HEK293 (cell line): ENCODE measurements at regions not wholly inside any gene's neighbourhood (a gene's known extent, or its start where the extent isn't known, plus 50 kb on each side); places are given as distances from the start of the nearest gene placed in this dataset.

Experiments
- CTCF ChIA-PET: fragments of 350-600 bp; formaldehyde crosslinking; extraction: SDS; loops from one replicate; lab custom pipeline; 2021; ENCODE audit warnings: antibody characterized with exemption; lab: Yijun Ruan, JAX
- POLR2A ChIA-PET: fragments of 300-600 bp; formaldehyde crosslinking; extraction: SDS; loops from one replicate; lab custom pipeline; 2020; ENCODE audit warnings: antibody characterized with exemption, inconsistent platforms; lab: Yijun Ruan, JAX
- H3K27ac ChIP-seq: fragments of 200-500 bp; sonication (Bioruptor generic); 2 replicates; pipeline ENCODE4 v1.5.1; 2014; ENCODE audit warnings: low read depth, low read length, control low read depth, inconsistent platforms; ENCODE audit errors: extremely low read depth
- H3K36me3 ChIP-seq, 2 experiments: fragments of 200-500 bp in 1 of 2; sonication (Bioruptor generic) in 1 of 2; 1 replicate in 1 of 2; 2 replicates in 1 of 2; pipeline ENCODE4 v1.5.1; 2014 to 2017; ENCODE audit warnings: inconsistent platforms in 2 of 2, low read length in 2 of 2; ENCODE audit not compliant: control insufficient read depth in 2 of 2, insufficient read depth in 1 of 2
- H3K4me1 ChIP-seq: fragments of 200-500 bp; sonication (Bioruptor generic); 2 replicates; pipeline ENCODE4 v1.5.1; 2014; ENCODE audit warnings: mild to moderate bottlenecking, low read length, inconsistent platforms; ENCODE audit not compliant: control insufficient read depth, insufficient read depth
- H3K4me3 ChIP-seq: 2 replicates; pipeline ENCODE4 v1.5.1; 2011; ENCODE audit warnings: low read depth, mild to moderate bottlenecking, control low read depth, low read length, moderate library complexity
- H3K9me3 ChIP-seq: fragments of 200-500 bp; sonication (Bioruptor generic); 2 replicates; pipeline ENCODE4 v1.5.1; 2014; ENCODE audit warnings: low read depth, low read length, inconsistent platforms; ENCODE audit not compliant: control insufficient read depth, insufficient read depth
- BCL11B ChIP-seq: fragments of 450-650 bp; formaldehyde crosslinking; IDR thresholded peaks from 2 replicates; pipeline ENCODE4 v1.5.1; 2016; ENCODE audit warnings: low read depth, missing biosample characterization, missing genetic modification characterization
- BCL6B ChIP-seq: fragments of 450-650 bp; formaldehyde crosslinking; IDR thresholded peaks from 2 replicates; pipeline ENCODE4 v1.5.1; 2017; ENCODE audit warnings: missing biosample characterization, missing genetic modification characterization
- EGR2 ChIP-seq: fragments of 450-650 bp; formaldehyde crosslinking; IDR thresholded peaks from 2 replicates; pipeline ENCODE4 v1.5.1; 2016; ENCODE audit warnings: low read depth, missing biosample characterization, missing genetic modification characterization
- REST ChIP-seq: fragments of 450-650 bp; formaldehyde crosslinking; IDR thresholded peaks from 2 replicates; pipeline ENCODE4 v1.5.1; 2016; ENCODE audit warnings: missing biosample characterization, missing genetic modification characterization
- YY2 ChIP-seq: fragments of 450-650 bp; formaldehyde crosslinking; IDR thresholded peaks from 2 replicates; pipeline ENCODE4 v1.5.1; 2016; ENCODE audit warnings: missing biosample characterization, missing genetic modification characterization
- ZBTB11 ChIP-seq: fragments of 450-650 bp; formaldehyde crosslinking; conservative IDR thresholded peaks from 2 replicates; pipeline ENCODE4 v1.5.1; 2016; ENCODE audit warnings: low read depth, missing biosample characterization, missing genetic modification characterization
- ZBTB20 ChIP-seq: fragments of 450-650 bp; formaldehyde crosslinking; IDR thresholded peaks from 2 replicates; pipeline ENCODE4 v1.5.1; 2016; ENCODE audit warnings: missing biosample characterization, missing genetic modification characterization
- ZFHX2 ChIP-seq: fragments of 450-650 bp; formaldehyde crosslinking; conservative IDR thresholded peaks from 2 replicates; pipeline ENCODE4 v1.5.1; 2016; ENCODE audit warnings: missing biosample characterization, missing genetic modification characterization
- ZNF132 ChIP-seq: fragments of 450-650 bp; formaldehyde crosslinking; IDR thresholded peaks from 2 replicates; pipeline ENCODE4 v1.5.1; 2017; ENCODE audit warnings: missing biosample characterization, missing genetic modification characterization, borderline replicate concordance
- ZNF423 ChIP-seq: fragments of 450-650 bp; formaldehyde crosslinking; IDR thresholded peaks from 2 replicates; pipeline ENCODE4 v1.5.1; 2016; ENCODE audit warnings: missing biosample characterization, missing genetic modification characterization
- ZNF561 ChIP-seq: fragments of 450-650 bp; IDR thresholded peaks from 2 replicates; pipeline ENCODE4 v1.5.1; 2018; ENCODE audit warnings: missing biosample characterization, missing genetic modification characterization, borderline replicate concordance
- ZNF600 ChIP-seq: fragments of 450-650 bp; formaldehyde crosslinking; IDR thresholded peaks from 2 replicates; pipeline ENCODE4 v1.5.1; 2016; ENCODE audit warnings: missing biosample characterization, missing genetic modification characterization
- ZNF76 ChIP-seq: fragments of 450-650 bp; formaldehyde crosslinking; IDR thresholded peaks from 2 replicates; pipeline ENCODE4; 2016; ENCODE audit warnings: low read depth, missing biosample characterization, missing genetic modification characterization, borderline replicate concordance

- POLR2A ChIA-PET: no interaction called here
- TF ChIP-seq ZBTB20 (tag by site-specific recombination): no peak
- no peak for TF ChIP-seq YY2 (tag by site-specific recombination)
- no peak for TF ChIP-seq ZNF132 (tag by site-specific recombination)
- TF ChIP-seq ZNF423: no peak
- no peak for TF ChIP-seq ZNF561 (tag by site-specific recombination)
- CTCF ChIA-PET: no interaction called here
- Histone ChIP-seq H3K36me3 (no peaks in the 10 kb centered on the region), H3K9me3 (no peaks in the 10 kb centered on the region), H3K4me3 (no peak overlapping the region), H3K27ac (no peak overlapping the region), H3K4me1 (no peaks in the 10 kb centered on the region)
Observed at GRCh38 chr1:76766381-76766780, 100.9 kb upstream of the ST6GALNAC5 start.

GRCh38 chr1:76769911-76770310 is 97.4 kb upstream of the ST6GALNAC5 start:
- CTCF ChIA-PET: no interaction called here
- no peaks in the 10 kb centered on the region for H3K9me3 ChIP-seq
- TF ChIP-seq ZNF76 (tag by site-specific recombination) (no peak), REST (tag by site-specific recombination) (no peak), BCL11B (no peak)
- no peaks in the 10 kb centered on the region for H3K36me3 ChIP-seq
- POLR2A ChIA-PET: no interaction called here
- H3K4me1 ChIP-seq: no peaks in the 10 kb centered on the region
- no peak overlapping the region for H3K4me3 ChIP-seq
- no peak overlapping the region for H3K27ac ChIP-seq

GRCh38 chr1:76770979-76771378 is 96.3 kb upstream of the ST6GALNAC5 start:
- TF ChIP-seq EGR2 (peak; percentile 61; the same call in 1 of the 2 replicates), ZBTB11 (tag by site-specific recombination) (no peak), ZFHX2 (tag by site-specific recombination) (peak; percentile 64), ZNF600 (tag by site-specific recombination) (no peak), BCL6B (no peak)
- Histone ChIP-seq H3K4me3 (no peak overlapping the region), H3K27ac (no peak overlapping the region), H3K9me3 (no peaks in the 10 kb centered on the region), H3K36me3 (no peaks in the 10 kb centered on the region), H3K4me1 (no peaks in the 10 kb centered on the region)
- CTCF ChIA-PET: interaction anchor here (0.6 kb wide), 1 partner anchor 612 kb away, joined by 8 read pairs; no protein-coding TSS in a partner anchor
- POLR2A ChIA-PET: no interaction called here
